ENCODE measurements at regions not wholly inside any gene's neighbourhood (a gene's known extent, or its start where the extent isn't known, plus 50 kb on each side); places are given as distances from the start of the nearest gene placed in this dataset.

DNA sequence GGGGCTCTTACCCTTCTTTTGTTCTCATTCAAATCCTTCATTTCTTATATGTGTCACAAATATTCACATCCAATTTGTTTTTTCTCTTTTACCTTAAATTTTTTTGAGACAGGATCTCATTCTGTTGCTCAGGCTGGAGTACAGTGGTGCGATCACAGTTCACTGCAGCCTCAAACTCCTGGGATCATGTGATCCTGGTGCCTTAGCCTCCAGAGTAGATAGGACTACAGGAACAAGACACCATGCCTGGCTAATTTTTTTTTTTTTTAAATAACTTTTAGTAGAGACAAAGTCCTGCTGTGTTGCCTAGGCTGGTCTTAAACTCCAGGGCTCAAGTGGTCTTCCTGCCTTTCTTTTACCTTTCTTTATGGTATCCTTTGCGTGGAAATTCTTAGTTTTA lies 66.5 kb downstream of the POLR2M start:
- in situ Hi-C loops (cut with MboI; ENCODE audit: low pct_ligation_motif_present in 1 of 4, low pct_unique_long_range_greater_than_20kb in 1 of 4, low sequenced_read_pairs in 3 of 4): no loop called here
- H3K9me3 ChIP-seq: no peaks in the 10 kb centered on the region
- H3K27ac ChIP-seq: no peak overlapping the region
- intact Hi-C loops (cut with DNase I; ENCODE audit: low total_unique reads): no loop called here
- 92 to 93% methylated on average over 2 of the region's 2 CpGs for WGBS, 2 donors (ENCODE audit: low coverage in 1 of 2)
- TF ChIP-seq, protein P1, sequence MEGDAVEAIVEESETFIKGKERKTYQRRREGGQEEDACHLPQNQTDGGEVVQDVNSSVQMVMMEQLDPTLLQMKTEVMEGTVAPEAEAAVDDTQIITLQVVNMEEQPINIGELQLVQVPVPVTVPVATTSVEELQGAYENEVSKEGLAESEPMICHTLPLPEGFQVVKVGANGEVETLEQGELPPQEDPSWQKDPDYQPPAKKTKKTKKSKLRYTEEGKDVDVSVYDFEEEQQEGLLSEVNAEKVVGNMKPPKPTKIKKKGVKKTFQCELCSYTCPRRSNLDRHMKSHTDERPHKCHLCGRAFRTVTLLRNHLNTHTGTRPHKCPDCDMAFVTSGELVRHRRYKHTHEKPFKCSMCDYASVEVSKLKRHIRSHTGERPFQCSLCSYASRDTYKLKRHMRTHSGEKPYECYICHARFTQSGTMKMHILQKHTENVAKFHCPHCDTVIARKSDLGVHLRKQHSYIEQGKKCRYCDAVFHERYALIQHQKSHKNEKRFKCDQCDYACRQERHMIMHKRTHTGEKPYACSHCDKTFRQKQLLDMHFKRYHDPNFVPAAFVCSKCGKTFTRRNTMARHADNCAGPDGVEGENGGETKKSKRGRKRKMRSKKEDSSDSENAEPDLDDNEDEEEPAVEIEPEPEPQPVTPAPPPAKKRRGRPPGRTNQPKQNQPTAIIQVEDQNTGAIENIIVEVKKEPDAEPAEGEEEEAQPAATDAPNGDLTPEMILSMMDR (IDR thresholded peaks at IDR 0.05): no peak
- TF ChIP-seq POLR2AphosphoS5 (IDR thresholded peaks at IDR 0.05) (no peak), EP300 (IDR thresholded peaks at IDR 0.05; ENCODE audit: low read depth) (no peak)
- H3K4me3 ChIP-seq: no peak overlapping the region
- no peaks in the 10 kb centered on the region for H3K36me3 ChIP-seq
- H3K27me3 ChIP-seq: no peaks in the 10 kb centered on the region
- no peak for DNase-seq
- H3K4me1 ChIP-seq: no peaks in the 10 kb centered on the region

DNA sequence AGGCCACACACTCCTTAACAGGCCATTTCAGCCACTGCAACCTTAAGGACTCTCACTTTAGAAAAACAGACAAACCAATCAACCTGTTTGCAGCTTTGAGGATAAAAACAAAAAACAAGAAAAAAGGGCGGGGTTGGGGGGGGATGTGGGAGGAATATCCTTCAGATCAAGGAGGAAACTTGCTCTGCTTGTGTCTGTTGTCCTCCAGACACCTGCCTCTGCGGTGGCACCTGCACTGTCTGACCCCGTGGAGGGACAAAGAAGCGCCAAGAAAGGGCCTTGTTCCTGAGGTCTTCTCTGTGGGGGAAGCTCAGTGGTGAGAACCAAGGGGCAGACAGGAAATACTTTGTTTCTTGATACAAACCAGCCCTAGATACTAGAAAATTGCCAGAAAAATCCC lies 70.5 kb downstream of the POLR2M start:
- TF ChIP-seq POLR2AphosphoS5 (IDR thresholded peaks at IDR 0.05): no peak
- TF ChIP-seq, protein P1 (IDR thresholded peaks at IDR 0.05): no peak
- TF ChIP-seq EP300 (IDR thresholded peaks at IDR 0.05; ENCODE audit: low read depth): no peak
- no peak for TF ChIP-seq POLR2A (IDR thresholded peaks at IDR 0.05)
- in situ Hi-C loops (cut with MboI; ENCODE audit: low pct_ligation_motif_present in 1 of 4, low pct_unique_long_range_greater_than_20kb in 1 of 4, low sequenced_read_pairs in 3 of 4): no loop called here
- WGBS, 2 donors (ENCODE audit: low coverage in 1 of 2): 65 to 86% methylated on average over 3 to 4 of the region's 4 CpGs

DNA sequence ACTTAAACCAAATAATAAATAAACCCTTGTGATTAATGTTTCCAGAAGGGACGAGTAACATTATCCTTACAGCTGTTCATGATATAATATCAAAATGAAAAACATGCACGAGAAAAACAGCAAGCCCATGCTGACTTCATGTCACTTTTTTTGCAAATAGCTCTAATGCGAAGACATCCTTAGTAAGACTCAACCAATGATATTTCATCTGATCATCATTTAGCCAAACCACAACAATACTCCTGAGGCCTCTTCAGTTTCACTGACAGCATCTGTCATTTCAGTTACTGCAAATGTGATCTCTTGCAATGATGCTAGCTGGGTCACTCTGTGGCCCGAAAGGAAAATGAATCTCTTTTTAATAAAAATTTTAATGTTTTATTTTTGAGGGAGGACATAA lies 74.0 kb downstream of the POLR2M start:
- DNase-seq: no peak
- intact Hi-C loops (cut with DNase I; ENCODE audit: low total_unique reads) (no loop called here), in situ Hi-C loops (cut with MboI; ENCODE audit: low pct_ligation_motif_present in 1 of 4, low pct_unique_long_range_greater_than_20kb in 1 of 4, low sequenced_read_pairs in 3 of 4) (no loop called here)
- H3K4me1 ChIP-seq: no peaks in the 10 kb centered on the region
- no peaks in the 10 kb centered on the region for H3K27me3 ChIP-seq
- TF ChIP-seq, protein P1 (IDR thresholded peaks at IDR 0.05): no peak
- TF ChIP-seq POLR2A (IDR thresholded peaks at IDR 0.05) (no peak), POLR2AphosphoS5 (IDR thresholded peaks at IDR 0.05) (no peak), EP300 (IDR thresholded peaks at IDR 0.05; ENCODE audit: low read depth) (no peak)
- H3K4me3 ChIP-seq: no peak overlapping the region
- H3K27ac ChIP-seq: no peak overlapping the region
- H3K36me3 ChIP-seq: no peaks in the 10 kb centered on the region
- H3K9me3 ChIP-seq: no peaks in the 10 kb centered on the region
- WGBS, 2 donors (ENCODE audit: low coverage in 1 of 2): 64 to 85% methylated on average over 4 of the region's 4 CpGs

More for the DNA sequence above, 70.5 kb downstream of the POLR2M start:
- Histone ChIP-seq H3K27ac (no peak overlapping the region), H3K9me3 (no peaks in the 10 kb centered on the region), H3K27me3 (no peaks in the 10 kb centered on the region), H3K4me3 (no peak overlapping the region), H3K4me1 (no peaks in the 10 kb centered on the region), H3K36me3 (no peaks in the 10 kb centered on the region)
- no peak for DNase-seq
- intact Hi-C loops (cut with DNase I; ENCODE audit: low total_unique reads): no loop called here

DNA sequence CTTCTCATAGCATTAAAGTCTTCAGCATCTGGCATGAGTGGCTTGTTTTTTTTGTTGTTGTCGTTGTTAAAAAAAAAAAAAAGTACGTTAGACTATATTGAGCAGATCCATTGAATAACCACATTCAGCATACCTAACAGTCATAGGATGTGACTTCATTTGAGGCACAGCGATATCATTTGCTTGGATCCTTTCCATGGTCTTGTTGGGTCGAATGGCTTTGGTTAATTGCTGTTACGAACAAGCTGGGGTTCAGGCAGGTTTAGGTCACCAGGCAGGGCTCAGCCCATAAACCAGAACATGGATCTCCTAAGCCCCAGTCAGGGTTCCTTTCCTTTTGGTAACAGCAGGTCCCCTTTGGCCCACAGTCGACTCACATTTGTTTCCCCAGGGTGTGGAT lies 76.2 kb downstream of the POLR2M start:
- 76 to 86% methylated on average over 4 to 6 of the region's 6 CpGs for WGBS, 2 donors (ENCODE audit: low coverage in 1 of 2)
- intact Hi-C loops (cut with DNase I; ENCODE audit: low total_unique reads): no loop called here

More for the DNA sequence above, 76.2 kb downstream of the POLR2M start:
- Histone ChIP-seq H3K27ac (no peak overlapping the region), H3K36me3 (no peaks in the 10 kb centered on the region), H3K4me1 (no peaks in the 10 kb centered on the region), H3K27me3 (no peaks in the 10 kb centered on the region), H3K9me3 (no peaks in the 10 kb centered on the region), H3K4me3 (no peak overlapping the region)
- in situ Hi-C loops (cut with MboI; ENCODE audit: low pct_ligation_motif_present in 1 of 4, low pct_unique_long_range_greater_than_20kb in 1 of 4, low sequenced_read_pairs in 3 of 4): no loop called here
- TF ChIP-seq POLR2AphosphoS5 (IDR thresholded peaks at IDR 0.05) (no peak), EP300 (IDR thresholded peaks at IDR 0.05; ENCODE audit: low read depth) (no peak), POLR2A (IDR thresholded peaks at IDR 0.05) (no peak)
- TF ChIP-seq, protein P1 (IDR thresholded peaks at IDR 0.05): no peak
- no peak for DNase-seq

Measured in transverse colon (tissue), 4 donors.